22Rv1 (cell line): ENCODE measurements at regions not wholly inside any gene's neighbourhood (a gene's known extent, or its start where the extent isn't known, plus 50 kb on each side); places are given as distances from the start of the nearest gene placed in this dataset.

Source experiments
- ZFX ChIP-seq: fragments of 450-650 bp; IDR thresholded peaks from 2 replicates; pipeline ENCODE4 v1.6.1; 2017; ENCODE audit warnings: antibody characterized with exemption, borderline replicate concordance
- TF ChIP-seq, protein P1 (sequence below): fragments of 450-650 bp; IDR thresholded peaks from 2 replicates; pipeline ENCODE4 v1.5.1; 2017; ENCODE audit warnings: mild to moderate bottlenecking

DNA sequence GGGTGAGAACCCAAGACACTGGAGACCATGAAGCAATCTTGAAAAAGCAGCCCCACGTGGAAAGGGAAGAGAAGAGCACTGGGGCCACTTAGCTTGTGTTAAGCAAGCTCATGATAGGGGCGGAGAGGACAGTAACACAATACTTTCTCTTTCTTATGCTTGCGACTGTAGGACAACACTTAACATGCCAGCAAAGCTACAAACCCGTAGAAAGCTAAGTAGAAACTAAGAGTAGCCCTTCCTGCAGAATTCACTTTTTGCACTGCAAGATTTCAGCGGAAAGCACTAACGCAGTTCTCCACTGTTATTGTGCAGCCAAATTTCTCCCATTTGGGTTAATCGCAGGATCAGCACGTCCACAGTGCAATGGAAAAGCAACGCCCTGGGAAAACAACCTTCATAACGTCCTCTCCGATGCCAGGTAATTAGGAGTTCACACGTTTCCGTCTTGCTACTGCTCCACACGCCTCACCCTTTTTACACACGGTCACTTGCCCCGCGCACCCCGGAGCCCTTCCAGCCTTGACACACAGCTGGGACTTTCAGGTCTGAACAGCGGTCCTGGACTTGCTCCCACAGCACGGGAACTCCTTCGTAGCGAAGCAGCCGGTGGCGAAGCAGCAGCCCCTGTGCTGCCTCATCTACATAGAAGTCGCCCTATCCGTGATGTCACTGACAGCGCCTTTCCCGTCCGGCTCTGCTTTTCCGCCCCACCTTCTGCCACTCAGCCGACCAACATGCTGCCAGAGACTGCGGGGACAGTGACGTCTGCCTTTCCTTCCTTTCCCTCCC is 148.6 kb downstream of the PPIAL4G start:
- TF ChIP-seq, protein P1, sequence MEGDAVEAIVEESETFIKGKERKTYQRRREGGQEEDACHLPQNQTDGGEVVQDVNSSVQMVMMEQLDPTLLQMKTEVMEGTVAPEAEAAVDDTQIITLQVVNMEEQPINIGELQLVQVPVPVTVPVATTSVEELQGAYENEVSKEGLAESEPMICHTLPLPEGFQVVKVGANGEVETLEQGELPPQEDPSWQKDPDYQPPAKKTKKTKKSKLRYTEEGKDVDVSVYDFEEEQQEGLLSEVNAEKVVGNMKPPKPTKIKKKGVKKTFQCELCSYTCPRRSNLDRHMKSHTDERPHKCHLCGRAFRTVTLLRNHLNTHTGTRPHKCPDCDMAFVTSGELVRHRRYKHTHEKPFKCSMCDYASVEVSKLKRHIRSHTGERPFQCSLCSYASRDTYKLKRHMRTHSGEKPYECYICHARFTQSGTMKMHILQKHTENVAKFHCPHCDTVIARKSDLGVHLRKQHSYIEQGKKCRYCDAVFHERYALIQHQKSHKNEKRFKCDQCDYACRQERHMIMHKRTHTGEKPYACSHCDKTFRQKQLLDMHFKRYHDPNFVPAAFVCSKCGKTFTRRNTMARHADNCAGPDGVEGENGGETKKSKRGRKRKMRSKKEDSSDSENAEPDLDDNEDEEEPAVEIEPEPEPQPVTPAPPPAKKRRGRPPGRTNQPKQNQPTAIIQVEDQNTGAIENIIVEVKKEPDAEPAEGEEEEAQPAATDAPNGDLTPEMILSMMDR: no peak
- TF ChIP-seq ZFX: no peak
